Body of pancreas (tissue), 4 donors: ENCODE measurements at regions not wholly inside any gene's neighbourhood (a gene's known extent, or its start where the extent isn't known, plus 50 kb on each side); places are given as distances from the start of the nearest gene placed in this dataset.

Source experiments
- POLR2A ChIP-seq, 3 donors: fragments of 450-650 bp; IDR thresholded peaks; one replicate each; pipeline ENCODE4 v1.6.1; 2016; ENCODE audit warnings: antibody characterized with exemption in 3 of 3, mild to moderate bottlenecking in 2 of 3
- TF ChIP-seq, protein P1 (sequence below), 7 experiments: fragments of 450-650 bp in 4 of 7; fragments of 200-600 bp in 3 of 7; sonication (generic) in 3 of 7; IDR thresholded peaks; one replicate each; pipeline ENCODE4 v1.5.1; 2016 to 2019; ENCODE audit warnings: antibody characterized with exemption in 7 of 7

DNA sequence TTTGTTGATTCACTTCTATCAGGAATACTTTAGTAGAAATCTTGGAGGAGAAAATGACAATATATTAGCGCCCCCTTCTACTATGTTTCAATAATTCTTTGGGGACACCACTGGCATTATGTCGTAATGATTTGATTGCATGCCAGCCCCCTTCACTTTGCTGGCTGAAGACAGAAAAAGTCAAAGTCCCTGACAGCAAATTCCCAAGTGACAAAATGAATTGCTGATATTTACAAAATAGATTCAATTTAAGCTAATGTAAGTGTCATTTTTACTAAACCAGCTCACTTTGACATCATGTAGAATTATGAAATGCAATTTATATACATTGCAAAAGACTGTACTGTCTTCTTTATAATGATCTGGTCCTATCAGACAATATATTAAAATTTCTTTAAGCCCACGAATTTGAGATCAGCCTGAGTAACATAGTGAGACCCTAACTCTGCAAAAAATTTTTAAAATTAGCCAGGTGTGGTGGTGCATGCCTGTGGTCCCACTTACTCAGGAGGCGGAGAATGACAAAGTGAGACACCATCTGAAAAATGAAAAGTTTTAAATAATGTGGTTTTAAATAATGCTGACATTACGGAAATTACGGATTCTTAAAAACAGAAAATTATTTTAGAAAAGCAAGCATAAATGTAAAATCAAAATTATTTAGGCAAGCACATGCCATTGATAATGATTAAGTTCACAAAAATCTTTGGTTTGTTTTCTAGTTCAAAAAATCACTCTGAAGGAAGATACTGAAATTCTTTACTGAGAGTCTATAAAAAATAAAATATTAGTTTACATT lies 520.1 kb upstream of the PKDCC start:
- TF ChIP-seq POLR2A (IDR thresholded peaks at IDR 0.05): no peak
- TF ChIP-seq, protein P1, sequence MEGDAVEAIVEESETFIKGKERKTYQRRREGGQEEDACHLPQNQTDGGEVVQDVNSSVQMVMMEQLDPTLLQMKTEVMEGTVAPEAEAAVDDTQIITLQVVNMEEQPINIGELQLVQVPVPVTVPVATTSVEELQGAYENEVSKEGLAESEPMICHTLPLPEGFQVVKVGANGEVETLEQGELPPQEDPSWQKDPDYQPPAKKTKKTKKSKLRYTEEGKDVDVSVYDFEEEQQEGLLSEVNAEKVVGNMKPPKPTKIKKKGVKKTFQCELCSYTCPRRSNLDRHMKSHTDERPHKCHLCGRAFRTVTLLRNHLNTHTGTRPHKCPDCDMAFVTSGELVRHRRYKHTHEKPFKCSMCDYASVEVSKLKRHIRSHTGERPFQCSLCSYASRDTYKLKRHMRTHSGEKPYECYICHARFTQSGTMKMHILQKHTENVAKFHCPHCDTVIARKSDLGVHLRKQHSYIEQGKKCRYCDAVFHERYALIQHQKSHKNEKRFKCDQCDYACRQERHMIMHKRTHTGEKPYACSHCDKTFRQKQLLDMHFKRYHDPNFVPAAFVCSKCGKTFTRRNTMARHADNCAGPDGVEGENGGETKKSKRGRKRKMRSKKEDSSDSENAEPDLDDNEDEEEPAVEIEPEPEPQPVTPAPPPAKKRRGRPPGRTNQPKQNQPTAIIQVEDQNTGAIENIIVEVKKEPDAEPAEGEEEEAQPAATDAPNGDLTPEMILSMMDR (IDR thresholded peaks at IDR 0.05): no peak
